ENCODE measurements at regions not wholly inside any gene's neighbourhood (a gene's known extent, or its start where the extent isn't known, plus 50 kb on each side); places are given as distances from the start of the nearest gene placed in this dataset.

DNA sequence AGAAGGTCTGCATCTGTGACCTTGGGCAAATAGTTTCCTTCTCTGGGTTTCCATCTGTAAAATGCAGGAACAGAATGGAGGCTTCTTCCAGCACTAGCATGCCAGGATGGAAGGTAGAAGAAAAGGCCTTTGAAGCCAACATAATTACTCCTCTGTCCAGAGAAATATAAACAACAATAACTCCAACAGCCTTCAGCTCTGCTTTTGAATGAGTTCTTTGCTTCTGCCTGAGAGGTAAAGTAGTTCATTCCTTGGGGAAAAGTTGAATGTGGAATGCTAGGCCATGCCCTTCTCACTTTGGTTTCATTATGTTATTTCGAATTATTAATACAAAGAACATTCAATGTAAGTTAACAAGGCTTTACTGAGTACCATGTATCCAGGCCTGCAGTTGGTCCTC is 61.2 kb upstream of the BLID start:
- H3K36me3 Mint-ChIP-seq, result no peaks in the 10 kb centered on the region
- no peak for TF ChIP-seq CTCF (IDR thresholded peaks at IDR 0.05)
- no peaks in the 10 kb centered on the region for H3K4me1 Mint-ChIP-seq
- no peaks in the 10 kb centered on the region for H3K9me3 Mint-ChIP-seq
- intact Hi-C loops (cut with micrococcal nuclease), result no loop called here
- no CpG with 5 or more reads among the region's 1 CpG for WGBS (ENCODE audit: insufficient coverage)
- Histone ChIP-seq H3K36me3 (ENCODE audit: control insufficient read depth, insufficient read depth, low read length) (no peaks in the 10 kb centered on the region), H3K4me3 (ENCODE audit: low read length) (no peak overlapping the region), H3K27ac (ENCODE audit: low read length) (no peak overlapping the region), H3K27me3 (ENCODE audit: control insufficient read depth, insufficient read depth, low read length) (no peaks in the 10 kb centered on the region), H3K9me3 (ENCODE audit: control insufficient read depth, insufficient read depth, low read length) (no peaks in the 10 kb centered on the region), H3K4me1 (ENCODE audit: control insufficient read depth, insufficient read depth, low read length) (no peaks in the 10 kb centered on the region)
- no peak overlapping the region for H3K27ac Mint-ChIP-seq
- peaks cover 9 to 14% of the 10 kb centered on the region in 2 donors for H3K27me3 Mint-ChIP-seq (ENCODE audit: low read depth in 2 of 2)
- ATAC-seq (no peak), DNase-seq (no peak)
- no peak overlapping the region for H3K4me3 Mint-ChIP-seq

DNA sequence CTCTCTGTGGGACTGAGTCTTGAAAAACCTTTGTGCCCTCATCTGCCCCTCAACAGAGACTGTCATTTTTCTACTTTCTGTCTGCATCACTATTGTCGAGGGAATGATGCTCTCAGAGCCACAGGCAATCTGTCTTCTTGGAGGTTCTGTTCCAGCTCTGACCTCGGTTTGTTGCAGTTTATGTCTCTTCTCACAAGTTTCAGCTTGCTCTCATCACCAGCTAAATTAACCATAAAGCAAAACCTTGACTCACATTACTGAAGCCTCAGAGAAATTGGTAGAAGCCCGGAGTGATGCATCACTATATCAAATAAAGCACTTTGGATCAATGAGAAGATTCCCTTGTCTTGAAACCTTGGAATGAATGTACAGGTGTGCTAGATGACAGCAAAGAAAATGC is 60.6 kb upstream of the BLID start:
- Mint-ChIP-seq H3K4me1 (no peaks in the 10 kb centered on the region), H3K27me3 (ENCODE audit: low read depth in 2 of 2) (peaks cover 7 to 14% of the 10 kb centered on the region in 2 donors), H3K9me3 (no peaks in the 10 kb centered on the region), H3K4me3 (no peak overlapping the region), H3K36me3 (no peaks in the 10 kb centered on the region), H3K27ac (no peak overlapping the region)
- no peak overlapping the region for H3K4me3 ChIP-seq (ENCODE audit: low read length)
- H3K9me3 ChIP-seq (ENCODE audit: control insufficient read depth, insufficient read depth, low read length), result no peaks in the 10 kb centered on the region
- ATAC-seq (no peak), DNase-seq (no peak)
- H3K36me3 ChIP-seq (ENCODE audit: control insufficient read depth, insufficient read depth, low read length), result no peaks in the 10 kb centered on the region
- H3K27ac ChIP-seq (ENCODE audit: low read length), result no peak overlapping the region
- intact Hi-C loops (cut with micrococcal nuclease), result no loop called here
- H3K4me1 ChIP-seq (ENCODE audit: control insufficient read depth, insufficient read depth, low read length), result no peaks in the 10 kb centered on the region
- no peak for TF ChIP-seq CTCF (IDR thresholded peaks at IDR 0.05)
- no peaks in the 10 kb centered on the region for H3K27me3 ChIP-seq (ENCODE audit: control insufficient read depth, insufficient read depth, low read length)
- 77% methylated on average over 3 of the region's 3 CpGs for WGBS (ENCODE audit: insufficient coverage)

GRCh38 chr11:122175306-122175705 is 59.3 kb upstream of the BLID start:
- Histone ChIP-seq H3K36me3 (ENCODE audit: control insufficient read depth, insufficient read depth, low read length) (no peaks in the 10 kb centered on the region), H3K4me3 (ENCODE audit: low read length) (no peak overlapping the region), H3K27ac (ENCODE audit: low read length) (no peak overlapping the region), H3K9me3 (ENCODE audit: control insufficient read depth, insufficient read depth, low read length) (no peaks in the 10 kb centered on the region), H3K27me3 (ENCODE audit: control insufficient read depth, insufficient read depth, low read length) (no peaks in the 10 kb centered on the region), H3K4me1 (ENCODE audit: control insufficient read depth, insufficient read depth, low read length) (no peaks in the 10 kb centered on the region)
- Mint-ChIP-seq H3K36me3 (no peaks in the 10 kb centered on the region), H3K9me3 (no peaks in the 10 kb centered on the region), H3K27me3 (ENCODE audit: low read depth in 2 of 2) (peaks cover 8 to 14% of the 10 kb centered on the region in 2 donors), H3K4me3 (no peak overlapping the region), H3K27ac (no peak overlapping the region), H3K4me1 (no peaks in the 10 kb centered on the region)
- no peak for TF ChIP-seq CTCF (IDR thresholded peaks at IDR 0.05)
- DNase-seq, result no peak
- 83% methylated on average over 1 of the region's 3 CpGs for WGBS (ENCODE audit: insufficient coverage)
- no peak for ATAC-seq
- intact Hi-C loops (cut with micrococcal nuclease), result no loop called here

- no peak for TF ChIP-seq CTCF (IDR thresholded peaks at IDR 0.05)
Observed at GRCh38 chr11:122173587-122173986, 57.6 kb upstream of the BLID start.

More at GRCh38 chr11:122173587-122173986, 57.6 kb upstream of the BLID start:
- H3K27ac Mint-ChIP-seq, result no peak overlapping the region
- Histone ChIP-seq H3K9me3 (ENCODE audit: control insufficient read depth, insufficient read depth, low read length) (no peaks in the 10 kb centered on the region), H3K4me3 (ENCODE audit: low read length) (no peak overlapping the region), H3K27me3 (ENCODE audit: control insufficient read depth, insufficient read depth, low read length) (no peaks in the 10 kb centered on the region), H3K36me3 (ENCODE audit: control insufficient read depth, insufficient read depth, low read length) (no peaks in the 10 kb centered on the region), H3K4me1 (ENCODE audit: control insufficient read depth, insufficient read depth, low read length) (no peaks in the 10 kb centered on the region), H3K27ac (ENCODE audit: low read length) (no peak overlapping the region)
- DNase-seq, result no peak
- no peak overlapping the region for H3K4me3 Mint-ChIP-seq
- WGBS (ENCODE audit: insufficient coverage), result 76% methylated on average over 4 of the region's 4 CpGs
- peaks cover 6 to 7% of the 10 kb centered on the region in 2 donors for H3K27me3 Mint-ChIP-seq (ENCODE audit: low read depth in 2 of 2)
- no peaks in the 10 kb centered on the region for H3K9me3 Mint-ChIP-seq
- no peaks in the 10 kb centered on the region for H3K36me3 Mint-ChIP-seq
- no peaks in the 10 kb centered on the region for H3K4me1 Mint-ChIP-seq
- intact Hi-C loops (cut with micrococcal nuclease), result no loop called here
- ATAC-seq, result no peak

Data from natural killer cell (primary cell).